Stimulated activated CD4-positive, alpha-beta T cell treated with anti-CD3 and anti-CD28 coated beads, Interleukin-2, amount 100 ng/mL, for 24 hours (primary cell): ENCODE measurements at regions not wholly inside any gene's neighbourhood (a gene's known extent, or its start where the extent isn't known, plus 50 kb on each side); places are given as distances from the start of the nearest gene placed in this dataset.
"Not testable (repeated sequence)": the region's sequence is repeated elsewhere in the genome, so short reads cannot be mapped to it uniquely, and the experiment has no call there.

Experiments
- DNase-seq, 2 donors: peaks; one replicate each; pipeline ENCODE4 v3.0.0-alpha.2; 2020

GRCh38 chr4:30838331-30838730 is 118.2 kb downstream of the PCDH7 start:
- no peak for DNase-seq

GRCh38 chr4:30839583-30840520 is 119.7 kb downstream of the PCDH7 start:
- DNase-seq, result no peak

GRCh38 chr4:30840571-30840970 is 120.4 kb downstream of the PCDH7 start:
- no peak for DNase-seq

- no peak for DNase-seq
These were observed 122.0 kb downstream of the PCDH7 start for GRCh38 chr4:30842142-30842541.

GRCh38 chr4:30842689-30843088 is 122.5 kb downstream of the PCDH7 start:
- no peak for DNase-seq

- DNase-seq, result no peak
These were observed 124.9 kb downstream of the PCDH7 start for GRCh38 chr4:30844861-30845582.

- no peak for DNase-seq
These were observed 127.0 kb downstream of the PCDH7 start for GRCh38 chr4:30847167-30847566.

- DNase-seq, result no peak
These were observed 127.8 kb downstream of the PCDH7 start for GRCh38 chr4:30847958-30848357.

- DNase-seq, result no peak
These were observed 134.4 kb downstream of the PCDH7 start for GRCh38 chr4:30854531-30854930.

- no peak for DNase-seq
These were observed 135.1 kb downstream of the PCDH7 start for GRCh38 chr4:30855232-30855631.

- DNase-seq, result no peak
These were observed 136.8 kb downstream of the PCDH7 start for GRCh38 chr4:30856795-30857564.

GRCh38 chr4:30860978-30861377 is 140.8 kb downstream of the PCDH7 start:
- DNase-seq, result no peak

GRCh38 chr4:30862196-30862595 is 142.0 kb downstream of the PCDH7 start:
- DNase-seq, result no peak

- DNase-seq, result no peak
These were observed 142.9 kb downstream of the PCDH7 start for GRCh38 chr4:30863021-30863420.

GRCh38 chr4:30865691-30866090 is 145.5 kb downstream of the PCDH7 start:
- DNase-seq, result no peak

- DNase-seq, result no peak
These were observed 146.2 kb downstream of the PCDH7 start for GRCh38 chr4:30866346-30866745.

- no peak for DNase-seq
These were observed 146.7 kb downstream of the PCDH7 start for GRCh38 chr4:30866907-30867306.

- no peak for DNase-seq
These were observed 147.3 kb downstream of the PCDH7 start for GRCh38 chr4:30867427-30867826.

GRCh38 chr4:30868111-30868895 is 148.1 kb downstream of the PCDH7 start:
- DNase-seq, result no peak

- DNase-seq, result not testable (repeated sequence)
These were observed 149.2 kb downstream of the PCDH7 start for GRCh38 chr4:30869387-30869786.

- no peak for DNase-seq
These were observed 150.3 kb downstream of the PCDH7 start for GRCh38 chr4:30870513-30870912.

- no peak for DNase-seq
These were observed 155.6 kb downstream of the PCDH7 start for GRCh38 chr4:30875658-30876269.
